ENCODE measurements at regions not wholly inside any gene's neighbourhood (a gene's known extent, or its start where the extent isn't known, plus 50 kb on each side); places are given as distances from the start of the nearest gene placed in this dataset.

GRCh38 chr5:73387149-73387591 lies 61.4 kb downstream of the FOXD1 start:
- no peak for TF ChIP-seq REST (IDR thresholded peaks at IDR 0.05; ENCODE audit: low read depth, low read length)
- TF ChIP-seq EP300 (IDR thresholded peaks at IDR 0.05; ENCODE audit: borderline replicate concordance in 1 of 2, control insufficient read depth in 1 of 2, low read depth in 2 of 2, low read length in 2 of 2) = no peak
